A673 (cell line): ENCODE measurements at regions not wholly inside any gene's neighbourhood (a gene's known extent, or its start where the extent isn't known, plus 50 kb on each side); places are given as distances from the start of the nearest gene placed in this dataset.

Experiments
- EZH2 ChIP-seq: fragments of 200-600 bp; sonication (generic); IDR thresholded peaks from 2 replicates; pipeline ENCODE4 v1.6.1; 2017; ENCODE audit warnings: borderline replicate concordance, low read depth, mild to moderate bottlenecking, mixed read lengths, antibody characterized with exemption, low read length; ENCODE audit not compliant: poor library complexity, severe bottlenecking
- TF ChIP-seq, protein P1 (sequence below): fragments of 300-800, 200-600 bp; sonication (generic); conservative IDR thresholded peaks from 2 replicates; pipeline ENCODE4 v1.5.1; 2017; ENCODE audit warnings: low read depth, mild to moderate bottlenecking, antibody characterized with exemption, low read length, moderate library complexity, mixed read lengths

DNA sequence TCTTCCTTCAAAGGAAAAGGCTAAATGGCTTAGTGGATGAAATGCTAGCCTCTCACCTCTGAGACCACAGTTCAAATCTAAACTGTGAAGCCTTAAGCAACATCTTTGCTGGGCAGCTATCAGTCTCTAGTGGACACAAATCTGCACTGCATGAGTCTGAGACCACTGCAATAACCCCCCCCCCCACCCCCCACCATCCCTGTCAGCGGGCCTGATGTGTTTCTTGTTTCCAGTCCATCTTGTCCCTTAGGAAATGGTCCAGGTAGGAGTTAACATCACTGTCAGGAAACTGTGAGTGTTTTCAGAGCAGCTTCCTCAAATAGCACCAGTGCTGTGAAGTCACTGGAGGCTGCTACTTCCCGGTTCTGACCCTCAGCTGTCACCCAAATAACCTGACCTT is 140.6 kb upstream of the TMCO5A start:
- TF ChIP-seq, protein P1, sequence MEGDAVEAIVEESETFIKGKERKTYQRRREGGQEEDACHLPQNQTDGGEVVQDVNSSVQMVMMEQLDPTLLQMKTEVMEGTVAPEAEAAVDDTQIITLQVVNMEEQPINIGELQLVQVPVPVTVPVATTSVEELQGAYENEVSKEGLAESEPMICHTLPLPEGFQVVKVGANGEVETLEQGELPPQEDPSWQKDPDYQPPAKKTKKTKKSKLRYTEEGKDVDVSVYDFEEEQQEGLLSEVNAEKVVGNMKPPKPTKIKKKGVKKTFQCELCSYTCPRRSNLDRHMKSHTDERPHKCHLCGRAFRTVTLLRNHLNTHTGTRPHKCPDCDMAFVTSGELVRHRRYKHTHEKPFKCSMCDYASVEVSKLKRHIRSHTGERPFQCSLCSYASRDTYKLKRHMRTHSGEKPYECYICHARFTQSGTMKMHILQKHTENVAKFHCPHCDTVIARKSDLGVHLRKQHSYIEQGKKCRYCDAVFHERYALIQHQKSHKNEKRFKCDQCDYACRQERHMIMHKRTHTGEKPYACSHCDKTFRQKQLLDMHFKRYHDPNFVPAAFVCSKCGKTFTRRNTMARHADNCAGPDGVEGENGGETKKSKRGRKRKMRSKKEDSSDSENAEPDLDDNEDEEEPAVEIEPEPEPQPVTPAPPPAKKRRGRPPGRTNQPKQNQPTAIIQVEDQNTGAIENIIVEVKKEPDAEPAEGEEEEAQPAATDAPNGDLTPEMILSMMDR = peak; percentile 41
- no peak for TF ChIP-seq EZH2
